Mesenchymal stem cell (in vitro differentiated cells and primary cell): ENCODE measurements at regions not wholly inside any gene's neighbourhood (a gene's known extent, or its start where the extent isn't known, plus 50 kb on each side); places are given as distances from the start of the nearest gene placed in this dataset.

ENCODE experiments used
- DNase-seq: peaks from one replicate; pipeline ENCODE4 v3.0.0-alpha.2; 2013
- H2AFZ ChIP-seq: one replicate; pipeline ENCODE4 v1.6.1; 2013; ENCODE audit warnings: low read depth, mild to moderate bottlenecking, control low read depth, inconsistent platforms, low read length, moderate library complexity
- H2AK5ac ChIP-seq: 2 replicates; pipeline ENCODE4 v1.6.1; 2013; ENCODE audit warnings: low read length, moderate library complexity, mild to moderate bottlenecking, inconsistent platforms; ENCODE audit not compliant: severe bottlenecking
- H2BK120ac ChIP-seq: one replicate; pipeline ENCODE4 v1.6.1; 2013; ENCODE audit warnings: low read depth, mild to moderate bottlenecking, inconsistent platforms, low read length, moderate library complexity
- H2BK12ac ChIP-seq, 2 experiments: one replicate each; pipeline ENCODE4 v1.6.1; 2013; ENCODE audit warnings: inconsistent platforms in 2 of 2, low read length in 2 of 2, mild to moderate bottlenecking in 2 of 2, moderate library complexity in 2 of 2, control low read depth in 1 of 2
- H2BK15ac ChIP-seq: one replicate; pipeline ENCODE4 v1.6.1; 2013; ENCODE audit warnings: mild to moderate bottlenecking, low read depth, inconsistent platforms; ENCODE audit not compliant: poor library complexity, severe bottlenecking
- H2BK5ac ChIP-seq: 2 replicates; pipeline ENCODE4 v1.6.1; 2013; ENCODE audit warnings: low read depth, mild to moderate bottlenecking, low read length, control low read depth, inconsistent platforms; ENCODE audit not compliant: poor library complexity, severe bottlenecking
- H3K14ac ChIP-seq, 2 experiments: one replicate each; pipeline ENCODE4 v1.6.1; 2013; ENCODE audit warnings: inconsistent platforms in 2 of 2, low read length in 2 of 2, control low read depth in 1 of 2, mild to moderate bottlenecking in 1 of 2, moderate library complexity in 1 of 2
- H3K18ac ChIP-seq, 2 experiments: one replicate each; pipeline ENCODE4 v1.6.1; 2013; ENCODE audit warnings: inconsistent platforms in 2 of 2, low read length in 2 of 2, control low read depth in 1 of 2, low read depth in 1 of 2, mild to moderate bottlenecking in 1 of 2
- H3K23ac ChIP-seq, 2 experiments: one replicate each; pipeline ENCODE4 v1.6.1; 2013; ENCODE audit warnings: inconsistent platforms in 2 of 2, low read length in 2 of 2, mild to moderate bottlenecking in 2 of 2, moderate library complexity in 2 of 2, control low read depth in 1 of 2
- H3K27ac ChIP-seq: 2 replicates; pipeline ENCODE4 v1.5.1; 2013; ENCODE audit warnings: mild to moderate bottlenecking, moderate library complexity, low read length, control low read depth, inconsistent platforms; ENCODE audit not compliant: poor library complexity, severe bottlenecking
- H3K27me3 ChIP-seq, 2 experiments: 2 replicates each; pipeline versions ENCODE4 v1.6.1 to v1.7.0; 2013; ENCODE audit warnings: low read length in 2 of 2, mild to moderate bottlenecking in 2 of 2, moderate library complexity in 2 of 2, control low read depth in 1 of 2, inconsistent platforms in 1 of 2; ENCODE audit not compliant: control insufficient read depth in 1 of 2, insufficient read depth in 1 of 2
- H3K36me3 ChIP-seq, 2 experiments: 2 replicates each; pipeline versions ENCODE4 v1.6.1 to v1.7.0; 2013; ENCODE audit warnings: low read length in 2 of 2, control low read depth in 1 of 2, inconsistent platforms in 1 of 2, low read depth in 1 of 2, mild to moderate bottlenecking in 1 of 2; ENCODE audit not compliant: insufficient read depth in 2 of 2, control insufficient read depth in 1 of 2
- H3K4ac ChIP-seq, 2 experiments: one replicate each; pipeline ENCODE4 v1.6.1; 2013; ENCODE audit warnings: inconsistent platforms in 2 of 2, low read length in 2 of 2, mild to moderate bottlenecking in 2 of 2, moderate library complexity in 2 of 2, control low read depth in 1 of 2, low read depth in 1 of 2
- H3K4me1 ChIP-seq: 2 replicates; pipeline ENCODE4 v1.6.1; 2013; ENCODE audit warnings: low read depth, low read length, control low read depth; ENCODE audit not compliant: control insufficient read depth, insufficient read depth
- H3K4me2 ChIP-seq: 2 replicates; pipeline ENCODE4 v1.6.1; 2013; ENCODE audit warnings: low read length, mild to moderate bottlenecking, inconsistent platforms; ENCODE audit not compliant: poor library complexity, severe bottlenecking
- H3K4me3 ChIP-seq, 2 experiments: 2 replicates each; pipeline versions ENCODE4 v1.5.1 to v1.7.0; 2013; ENCODE audit warnings: low read length in 2 of 2, mild to moderate bottlenecking in 2 of 2, control low read depth in 1 of 2, low read depth in 1 of 2; ENCODE audit not compliant: insufficient read depth in 1 of 2
- H3K79me1 ChIP-seq: replicated peaks from 2 replicates; pipeline ENCODE4 v1.6.1; 2013; ENCODE audit warnings: mild to moderate bottlenecking, control low read depth, low read length, inconsistent platforms; ENCODE audit not compliant: poor library complexity, severe bottlenecking
- H3K9ac ChIP-seq: 2 replicates; pipeline ENCODE4 v1.7.0; 2013; ENCODE audit warnings: mild to moderate bottlenecking, low read length, moderate library complexity
- H3K9me3 ChIP-seq: 2 replicates; pipeline ENCODE4 v1.7.0; 2013; ENCODE audit warnings: mild to moderate bottlenecking, low read length; ENCODE audit not compliant: control insufficient read depth
- H4K8ac ChIP-seq: one replicate; pipeline ENCODE4 v1.6.1; 2013; ENCODE audit warnings: inconsistent platforms, mild to moderate bottlenecking, low read length, moderate library complexity
- H4K91ac ChIP-seq: one replicate; pipeline ENCODE4 v1.6.1; 2013; ENCODE audit warnings: mild to moderate bottlenecking, low read length, inconsistent platforms
- WGBS: methylation state at CpG from one replicate; pipeline ENCODE4 v1.1.7; 2013; ENCODE audit warnings: mixed read lengths; 5-methylcytosine and 5-hydroxymethylcytosine counted together

DNA sequence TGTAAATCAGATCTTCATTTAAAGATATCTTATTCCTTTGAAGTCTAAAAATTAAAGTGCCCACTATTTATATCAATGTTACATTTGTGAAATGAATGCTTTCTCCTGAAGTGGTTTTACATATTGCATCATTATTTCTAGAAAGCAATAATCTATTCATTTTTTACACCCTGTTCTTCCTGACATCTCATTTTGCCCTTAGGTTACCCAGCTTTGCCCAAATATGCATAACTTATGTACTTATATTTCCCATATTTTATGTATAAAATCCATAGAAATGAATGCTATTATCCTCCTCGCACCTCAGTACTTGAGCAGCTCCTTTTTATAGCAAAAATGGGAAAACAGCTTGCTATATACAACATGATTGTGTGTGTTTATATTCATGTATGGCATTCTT, 396.5 kb upstream of the DSEL start:
- H3K9ac ChIP-seq: no peak overlapping the region
- H3K4me2 ChIP-seq: no peak overlapping the region
- no peak overlapping the region for H2BK15ac ChIP-seq

DNA sequence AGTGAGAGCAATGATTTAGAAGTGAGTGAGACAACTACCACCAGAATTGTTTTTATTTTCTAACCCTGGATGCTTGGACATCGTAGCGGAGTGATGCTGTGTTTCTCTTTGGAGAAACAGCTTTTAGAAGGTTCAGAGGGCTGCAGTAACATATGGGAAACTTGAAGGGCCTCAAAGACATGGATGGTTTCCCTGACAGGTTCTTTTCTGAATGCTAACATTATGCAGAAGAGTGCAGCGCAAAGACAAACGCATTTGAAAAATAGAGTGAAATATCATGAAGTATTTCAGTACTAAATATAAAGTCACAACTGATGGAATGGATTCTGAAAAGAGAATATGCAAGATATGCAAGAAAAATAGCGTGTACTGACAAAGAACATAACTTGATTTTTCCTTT, 385.1 kb upstream of the DSEL start:
- 92% methylated on average over 3 of the region's 5 CpGs for WGBS
- H3K4me2 ChIP-seq: no peak overlapping the region

More for the DNA sequence above, 396.5 kb upstream of the DSEL start:
- Histone ChIP-seq H3K27me3 (no peaks in the 10 kb centered on the region), H2BK120ac (no peak overlapping the region), H3K27ac (no peak overlapping the region), H2BK5ac (no peak overlapping the region), H3K18ac (no peak overlapping the region), H3K79me1 (no peaks in the 10 kb centered on the region), H3K23ac (no peak overlapping the region), H3K14ac (no peak overlapping the region), H2AFZ (no peak overlapping the region), H4K8ac (no peak overlapping the region), H3K9me3 (no peaks in the 10 kb centered on the region), H2AK5ac (no peak overlapping the region), H3K4me1 (no peaks in the 10 kb centered on the region), H3K36me3 (no peaks in the 10 kb centered on the region), H2BK12ac (no peak overlapping the region), H4K91ac (no peak overlapping the region), H3K4me3 (no peak overlapping the region), H3K4ac (no peak overlapping the region)
- no peak for DNase-seq
- no CpG with 5 or more reads among the region's 1 CpG for WGBS

DNA sequence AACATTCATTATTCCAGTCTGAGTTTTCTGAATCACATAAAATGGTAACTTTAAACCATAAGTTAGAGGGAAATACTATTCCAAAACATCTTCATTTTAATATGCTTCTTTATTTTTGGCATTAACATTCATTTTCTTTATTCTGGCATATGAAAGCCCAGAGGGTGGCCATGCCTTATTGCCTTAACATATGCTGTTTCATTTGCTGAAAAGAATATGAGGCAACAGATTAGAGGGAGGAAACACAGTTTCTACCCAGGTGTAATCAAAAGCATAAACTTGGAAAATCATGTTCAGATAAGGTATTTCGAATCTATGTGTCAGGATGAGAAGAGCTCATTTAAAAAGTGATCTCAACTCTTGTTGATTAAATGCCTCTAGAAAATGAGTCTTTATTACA, 379.9 kb upstream of the DSEL start:
- H3K23ac ChIP-seq: no peak overlapping the region
- no peak overlapping the region for H4K91ac ChIP-seq
- no peaks in the 10 kb centered on the region for H3K27me3 ChIP-seq
- no peak overlapping the region for H3K14ac ChIP-seq
- H2BK120ac ChIP-seq: no peak overlapping the region
- no peak overlapping the region for H3K9ac ChIP-seq
- H4K8ac ChIP-seq: no peak overlapping the region
- H3K4me2 ChIP-seq: no peak overlapping the region
- no peak overlapping the region for H2AK5ac ChIP-seq
- H3K36me3 ChIP-seq: no peaks in the 10 kb centered on the region
- H2AFZ ChIP-seq: no peak overlapping the region
- H3K4me1 ChIP-seq: no peaks in the 10 kb centered on the region
- 100% methylated on average over 1 of the region's 1 CpG for WGBS
- no peaks in the 10 kb centered on the region for H3K79me1 ChIP-seq
- peaks cover 7% of the 10 kb centered on the region for H3K9me3 ChIP-seq
- no peak overlapping the region for H2BK15ac ChIP-seq
- no peak overlapping the region for H2BK5ac ChIP-seq
- no peak overlapping the region for H3K27ac ChIP-seq
- H2BK12ac ChIP-seq: no peak overlapping the region
- no peak overlapping the region for H3K4me3 ChIP-seq
- H3K18ac ChIP-seq: no peak overlapping the region
- no peak overlapping the region for H3K4ac ChIP-seq
- no peak for DNase-seq

More for the DNA sequence above, 385.1 kb upstream of the DSEL start:
- Histone ChIP-seq H3K4me3 (no peak overlapping the region), H3K9me3 (peaks cover 7% of the 10 kb centered on the region), H3K9ac (no peak overlapping the region), H2AFZ (no peak overlapping the region), H2BK120ac (no peak overlapping the region), H3K4me1 (no peaks in the 10 kb centered on the region), H3K18ac (no peak overlapping the region), H4K91ac (no peak overlapping the region), H2AK5ac (no peak overlapping the region), H3K23ac (no peak overlapping the region), H3K27me3 (no peaks in the 10 kb centered on the region), H3K79me1 (no peaks in the 10 kb centered on the region), H2BK12ac (no peak overlapping the region), H3K4ac (no peak overlapping the region), H3K14ac (no peak overlapping the region), H2BK15ac (no peak overlapping the region), H2BK5ac (no peak overlapping the region), H3K36me3 (no peaks in the 10 kb centered on the region), H4K8ac (no peak overlapping the region), H3K27ac (no peak overlapping the region)
- no peak for DNase-seq

DNA sequence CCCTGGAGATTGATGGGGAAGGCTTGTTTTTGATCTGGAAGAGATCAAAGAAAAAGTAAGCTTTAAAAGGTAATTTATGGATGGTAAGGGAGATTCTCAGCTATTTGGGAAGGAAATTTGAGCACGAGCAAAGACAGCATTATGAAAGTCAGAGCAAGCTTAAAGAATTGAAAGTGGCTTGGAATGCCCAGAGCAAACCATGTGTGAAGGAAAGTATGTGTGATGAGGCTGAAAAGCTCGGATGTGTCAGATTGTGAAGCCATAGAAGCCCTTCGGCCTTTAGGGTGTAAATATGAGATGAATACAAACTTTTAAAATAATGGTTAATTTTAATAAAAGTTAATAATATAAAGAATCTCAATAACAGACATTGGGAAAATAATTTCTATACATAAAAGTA, 377.4 kb upstream of the DSEL start:
- Histone ChIP-seq H2AFZ (no peak overlapping the region), H3K23ac (no peak overlapping the region), H3K4ac (no peak overlapping the region), H3K27me3 (no peaks in the 10 kb centered on the region), H2BK5ac (no peak overlapping the region), H3K18ac (no peak overlapping the region), H3K4me1 (no peaks in the 10 kb centered on the region), H3K79me1 (no peaks in the 10 kb centered on the region), H3K9me3 (no peaks in the 10 kb centered on the region), H3K4me2 (no peak overlapping the region), H3K4me3 (no peak overlapping the region), H2BK120ac (no peak overlapping the region), H2AK5ac (no peak overlapping the region), H4K91ac (no peak overlapping the region), H2BK12ac (no peak overlapping the region), H3K36me3 (no peaks in the 10 kb centered on the region), H3K9ac (no peak overlapping the region), H3K27ac (no peak overlapping the region), H2BK15ac (no peak overlapping the region), H4K8ac (no peak overlapping the region), H3K14ac (no peak overlapping the region)
- no peak for DNase-seq
- 95% methylated on average over 2 of the region's 3 CpGs for WGBS
